NCI-H2171 treated with DMSO at 0.1 percent for 48 hours (cell line): ENCODE measurements at regions not wholly inside any gene's neighbourhood (a gene's known extent, or its start where the extent isn't known, plus 50 kb on each side); places are given as distances from the start of the nearest gene placed in this dataset.

ENCODE experiments used
- DNase-seq: peaks from one replicate; lab custom pipeline; 2025; lab: John Stamatoyannopoulos, UW

- no peak for DNase-seq
Observed at GRCh38 chr9:108105885-108106284, 616.3 kb upstream of the KLF4 start.

GRCh38 chr9:108104991-108105390 is 615.4 kb upstream of the KLF4 start:
- peak; percentile 23 for DNase-seq

GRCh38 chr9:108103046-108103693 is 613.6 kb upstream of the KLF4 start:
- no peak for DNase-seq

GRCh38 chr9:108101410-108101809 is 611.8 kb upstream of the KLF4 start:
- DNase-seq: no peak

- no peak for DNase-seq
Observed at GRCh38 chr9:108100571-108100970, 611.0 kb upstream of the KLF4 start.

GRCh38 chr9:108099854-108100253 is 610.3 kb upstream of the KLF4 start:
- DNase-seq: no peak

- no peak for DNase-seq
Observed at GRCh38 chr9:108095496-108095895, 605.9 kb upstream of the KLF4 start.

- DNase-seq: no peak
Observed at GRCh38 chr9:108094676-108094993, 605.1 kb upstream of the KLF4 start.

- no peak for DNase-seq
Observed at GRCh38 chr9:108093773-108094675, 604.5 kb upstream of the KLF4 start.

- DNase-seq: no peak
Observed at GRCh38 chr9:108088916-108089315, 599.3 kb upstream of the KLF4 start.

- DNase-seq: peak; percentile 13
Observed at GRCh38 chr9:108087781-108088180, 598.2 kb upstream of the KLF4 start.

- no peak for DNase-seq
Observed at GRCh38 chr9:108086624-108087023, 597.1 kb upstream of the KLF4 start.

GRCh38 chr9:108085294-108085693 is 595.7 kb upstream of the KLF4 start:
- DNase-seq: no peak

GRCh38 chr9:108083796-108084352 is 594.3 kb upstream of the KLF4 start:
- DNase-seq: no peak

GRCh38 chr9:108083160-108083750 is 593.7 kb upstream of the KLF4 start:
- DNase-seq: peak; percentile 86

- no peak for DNase-seq
Observed at GRCh38 chr9:108081112-108081511, 591.5 kb upstream of the KLF4 start.

- no peak for DNase-seq
Observed at GRCh38 chr9:108080285-108080684, 590.7 kb upstream of the KLF4 start.

- no peak for DNase-seq
Observed at GRCh38 chr9:108078811-108079210, 589.2 kb upstream of the KLF4 start.

- DNase-seq: no peak
Observed at GRCh38 chr9:108078375-108078774, 588.8 kb upstream of the KLF4 start.

GRCh38 chr9:108077556-108077955 is 588.0 kb upstream of the KLF4 start:
- DNase-seq: no peak

- DNase-seq: no peak
Observed at GRCh38 chr9:108074900-108075299, 585.3 kb upstream of the KLF4 start.

GRCh38 chr9:108073823-108074222 is 584.3 kb upstream of the KLF4 start:
- DNase-seq: no peak

GRCh38 chr9:108072740-108073139 is 583.2 kb upstream of the KLF4 start:
- peak; percentile 23 for DNase-seq
